Gastrocnemius medialis (tissue), 4 donors: ENCODE measurements at regions not wholly inside any gene's neighbourhood (a gene's known extent, or its start where the extent isn't known, plus 50 kb on each side); places are given as distances from the start of the nearest gene placed in this dataset.

ENCODE experiments used
- ATAC-seq, 2 donors: fragments of 150-250 bp; one replicate each; pipeline ENCODE4 v1.9.1; 2016
- DNase-seq, 2 donors: peaks; one replicate each; pipeline ENCODE4 v3.0.0-alpha.2; 2019
- H3K27ac ChIP-seq, 4 donors: fragments of 200-600 bp; sonication (generic); 1 replicate in 1 of 4; 2 replicates in 3 of 4; pipeline ENCODE4 v1.5.1; 2016 to 2018; ENCODE audit warnings: mild to moderate bottlenecking in 2 of 4, moderate library complexity in 1 of 4
- H3K27me3 ChIP-seq, 3 donors: fragments of 200-600 bp; sonication (generic) in 2 of 3; 1 replicate in 1 of 3; 2 replicates in 2 of 3; pipeline versions ENCODE4 v1.5.1 to v1.6.0; 2016 to 2019; ENCODE audit warnings: mild to moderate bottlenecking in 1 of 3, moderate library complexity in 1 of 3
- H3K36me3 ChIP-seq, 2 donors: fragments of 200-600 bp; sonication (generic) in 1 of 2; one replicate each; pipeline ENCODE4 v1.5.1; 2017 to 2018
- H3K4me1 ChIP-seq, 2 donors: fragments of 200-600 bp; sonication (generic) in 1 of 2; one replicate each; pipeline ENCODE4 v1.5.1; 2016 to 2017; ENCODE audit warnings: mild to moderate bottlenecking in 2 of 2
- H3K4me3 ChIP-seq, 4 donors: fragments of 200-600 bp; sonication (generic) in 3 of 4; 1 replicate in 1 of 4; 2 replicates in 3 of 4; pipeline ENCODE4 v1.5.1; 2016 to 2019; ENCODE audit warnings: mild to moderate bottlenecking in 2 of 4
- H3K9me3 ChIP-seq, 3 donors: fragments of 200-600 bp; sonication (generic) in 2 of 3; 1 replicate in 1 of 3; 2 replicates in 2 of 3; pipeline ENCODE4 v1.5.1; 2016 to 2019
- POLR2A ChIP-seq, 2 donors: fragments of 450-650 bp; IDR thresholded peaks; one replicate each; pipeline ENCODE4 v1.6.1; 2017; ENCODE audit warnings: antibody characterized with exemption in 2 of 2, mild to moderate bottlenecking in 2 of 2, moderate library complexity in 2 of 2
- in situ Hi-C, 4 donors: fragments of 200-750 bp; cut with MboI; loops; one replicate each; pipeline versions ENCODE4 v1.15.0 to v1.8.0; 2017; ENCODE audit warnings: low sequenced_read_pairs in 4 of 4
- intact Hi-C: fragments of 100-400 bp; cut with DNase I; formaldehyde crosslinking; loops from one replicate; pipeline ENCODE4 v1.15.1; 2023; ENCODE audit warnings: low total_unique reads
- TF ChIP-seq, protein P1 (sequence below), 5 experiments: fragments of 450-650 bp in 3 of 5; fragments of 200-600 bp in 2 of 5; sonication (generic) in 2 of 5; IDR thresholded peaks in 4 of 5; conservative IDR thresholded peaks in 1 of 5; 1 replicate in 4 of 5; 2 replicates in 1 of 5; pipeline ENCODE4 v1.5.1; 2016 to 2019; ENCODE audit warnings: antibody characterized with exemption in 5 of 5, mild to moderate bottlenecking in 3 of 5, moderate library complexity in 3 of 5

DNA sequence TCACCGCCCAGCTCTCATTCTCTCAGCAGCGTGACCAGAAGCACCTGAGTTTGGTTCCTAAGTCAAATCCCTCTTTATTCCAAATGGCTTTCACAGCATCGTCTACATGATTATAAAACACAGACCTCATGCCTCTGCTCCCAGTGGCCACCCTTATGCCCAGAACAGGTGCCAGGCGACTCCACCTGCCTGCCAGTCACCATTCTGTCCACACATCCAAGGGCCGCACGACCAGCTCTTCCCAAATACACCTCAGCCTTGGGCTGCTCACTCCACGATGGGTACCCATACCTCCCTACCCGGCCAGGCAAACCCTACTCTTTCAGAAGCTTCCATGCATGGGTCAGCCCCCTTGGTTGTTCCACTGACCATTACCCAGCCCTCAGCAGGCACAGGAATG lies 851.6 kb upstream of the SALL3 start:
- Histone ChIP-seq H3K4me3 (no peak overlapping the region), H3K27ac (no peak overlapping the region), H3K36me3 (no peaks in the 10 kb centered on the region), H3K9me3 (no peaks in the 10 kb centered on the region), H3K27me3 (no peaks in the 10 kb centered on the region), H3K4me1 (no peaks in the 10 kb centered on the region)
- in situ Hi-C loops (loop anchor here in 1 of 4 donors (25.0 kb wide), 1 partner anchor 91 kb away; no protein-coding TSS in a partner anchor), intact Hi-C loops (no loop called here)
- TF ChIP-seq, protein P1, sequence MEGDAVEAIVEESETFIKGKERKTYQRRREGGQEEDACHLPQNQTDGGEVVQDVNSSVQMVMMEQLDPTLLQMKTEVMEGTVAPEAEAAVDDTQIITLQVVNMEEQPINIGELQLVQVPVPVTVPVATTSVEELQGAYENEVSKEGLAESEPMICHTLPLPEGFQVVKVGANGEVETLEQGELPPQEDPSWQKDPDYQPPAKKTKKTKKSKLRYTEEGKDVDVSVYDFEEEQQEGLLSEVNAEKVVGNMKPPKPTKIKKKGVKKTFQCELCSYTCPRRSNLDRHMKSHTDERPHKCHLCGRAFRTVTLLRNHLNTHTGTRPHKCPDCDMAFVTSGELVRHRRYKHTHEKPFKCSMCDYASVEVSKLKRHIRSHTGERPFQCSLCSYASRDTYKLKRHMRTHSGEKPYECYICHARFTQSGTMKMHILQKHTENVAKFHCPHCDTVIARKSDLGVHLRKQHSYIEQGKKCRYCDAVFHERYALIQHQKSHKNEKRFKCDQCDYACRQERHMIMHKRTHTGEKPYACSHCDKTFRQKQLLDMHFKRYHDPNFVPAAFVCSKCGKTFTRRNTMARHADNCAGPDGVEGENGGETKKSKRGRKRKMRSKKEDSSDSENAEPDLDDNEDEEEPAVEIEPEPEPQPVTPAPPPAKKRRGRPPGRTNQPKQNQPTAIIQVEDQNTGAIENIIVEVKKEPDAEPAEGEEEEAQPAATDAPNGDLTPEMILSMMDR (IDR thresholded peaks at IDR 0.05 in 4 of 5, conservative IDR thresholded peaks at IDR 0.05 in 1 of 5) = no peak
- TF ChIP-seq POLR2A (IDR thresholded peaks at IDR 0.05) = no peak
- ATAC-seq (no peak), DNase-seq (no peak)

DNA sequence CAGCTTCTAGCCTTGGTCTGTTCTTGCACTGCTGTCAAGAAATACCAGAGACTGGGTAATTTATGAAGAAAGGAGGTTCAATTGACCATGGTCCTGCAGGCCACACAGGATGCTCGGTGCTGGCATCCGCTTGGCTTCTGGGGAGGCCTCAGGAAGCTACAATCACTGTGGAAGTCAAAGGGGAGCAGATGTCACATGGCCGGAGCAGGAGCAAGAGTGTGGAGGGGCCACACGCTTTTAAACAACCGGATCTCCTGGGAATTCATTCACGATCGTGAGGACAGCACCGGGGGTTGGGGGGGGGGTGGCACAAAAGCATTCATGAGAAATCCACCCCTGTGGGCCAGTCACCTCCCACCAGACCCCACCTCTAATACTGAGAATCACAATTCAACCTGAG lies 850.4 kb upstream of the SALL3 start:
- intact Hi-C loops (no loop called here), in situ Hi-C loops (loop anchor here in 1 of 4 donors (25.0 kb wide), 1 partner anchor 92 kb away; no protein-coding TSS in a partner anchor)
- Histone ChIP-seq H3K9me3 (no peaks in the 10 kb centered on the region), H3K36me3 (no peaks in the 10 kb centered on the region), H3K27ac (no peak overlapping the region), H3K4me3 (no peak overlapping the region), H3K4me1 (no peaks in the 10 kb centered on the region), H3K27me3 (no peaks in the 10 kb centered on the region)
- DNase-seq = no peak
- no peak for ATAC-seq
- no peak for TF ChIP-seq POLR2A (IDR thresholded peaks at IDR 0.05)
- TF ChIP-seq, protein P1 (IDR thresholded peaks at IDR 0.05 in 4 of 5, conservative IDR thresholded peaks at IDR 0.05 in 1 of 5) = no peak

DNA sequence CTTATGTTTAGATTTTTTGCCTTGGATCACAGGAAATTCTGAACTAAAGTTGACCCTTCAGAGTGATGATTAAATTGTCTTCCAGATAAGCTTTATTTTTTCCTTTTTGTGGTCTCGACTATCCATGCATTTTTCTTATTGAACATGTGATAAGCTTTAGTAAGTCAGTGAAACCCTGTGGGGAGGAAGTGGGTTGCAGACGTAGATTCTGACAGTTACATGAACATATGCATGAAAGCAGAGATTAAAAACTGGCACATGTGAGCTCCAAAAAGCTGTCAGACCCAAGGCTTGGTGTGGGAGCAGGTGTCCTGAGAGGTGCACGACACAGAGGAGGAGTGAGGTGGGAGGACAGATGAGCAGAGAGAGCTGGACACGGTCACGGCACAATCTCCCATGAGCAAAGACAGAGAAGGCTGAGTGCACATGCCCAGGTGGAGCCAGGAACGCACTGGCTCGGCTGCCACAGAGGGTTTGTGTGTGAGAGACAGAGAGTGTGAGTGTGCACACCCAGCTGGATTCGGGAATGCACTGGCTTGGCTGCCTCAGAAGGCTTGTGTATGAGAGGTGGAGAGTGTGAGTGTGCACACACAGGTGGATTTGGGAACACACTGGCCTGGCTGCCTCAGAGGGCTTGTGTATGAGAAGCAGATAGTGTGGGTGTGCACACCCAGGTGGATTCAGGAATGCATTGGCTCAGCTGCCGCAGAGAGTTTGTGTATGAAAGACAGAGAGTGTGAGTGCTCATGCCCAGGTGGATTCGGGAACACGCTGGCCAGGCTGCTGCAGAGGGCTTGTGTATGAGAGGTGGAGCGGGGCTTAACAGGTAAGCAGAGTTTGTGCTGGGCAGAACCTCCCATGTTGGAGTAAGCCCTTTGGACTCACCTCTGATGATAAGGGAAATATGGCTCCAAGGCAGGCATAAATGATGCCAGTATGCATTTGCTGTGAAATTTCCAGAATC lies 849.1 kb upstream of the SALL3 start:
- in situ Hi-C loops (loop anchor here in 1 of 4 donors (25.0 kb wide), 1 partner anchor 93 kb away; no protein-coding TSS in a partner anchor), intact Hi-C loops (no loop called here)
- Histone ChIP-seq H3K4me3 (no peak overlapping the region), H3K27ac (no peak overlapping the region), H3K9me3 (no peaks in the 10 kb centered on the region), H3K27me3 (no peaks in the 10 kb centered on the region), H3K4me1 (no peaks in the 10 kb centered on the region), H3K36me3 (no peaks in the 10 kb centered on the region)
- TF ChIP-seq, protein P1 (IDR thresholded peaks at IDR 0.05 in 4 of 5, conservative IDR thresholded peaks at IDR 0.05 in 1 of 5) = no peak
- TF ChIP-seq POLR2A (IDR thresholded peaks at IDR 0.05) = no peak
- no peak for ATAC-seq
- DNase-seq = no peak

DNA sequence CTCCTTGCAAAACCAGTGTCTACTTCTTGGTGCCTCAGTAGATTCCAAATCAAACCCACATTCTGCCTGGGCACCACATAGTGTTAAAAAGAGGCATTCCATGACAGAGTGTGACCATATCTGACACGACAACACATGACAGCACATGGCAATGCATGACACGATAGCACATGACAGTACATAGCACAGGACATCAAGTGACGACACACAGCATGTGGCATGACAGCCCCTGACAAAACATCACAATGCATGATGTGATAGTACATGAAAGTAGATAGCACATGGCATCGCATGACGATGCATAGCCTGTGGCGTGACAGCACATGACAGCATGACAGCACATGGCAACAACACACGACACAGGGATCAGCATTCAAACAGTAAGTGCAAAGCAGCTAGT lies 845.9 kb upstream of the SALL3 start:
- Histone ChIP-seq H3K36me3 (no peaks in the 10 kb centered on the region), H3K27me3 (no peaks in the 10 kb centered on the region), H3K4me1 (no peaks in the 10 kb centered on the region), H3K9me3 (no peaks in the 10 kb centered on the region), H3K27ac (no peak overlapping the region), H3K4me3 (no peak overlapping the region)
- ATAC-seq (no peak), DNase-seq (no peak)
- no peak for TF ChIP-seq POLR2A (IDR thresholded peaks at IDR 0.05)
- TF ChIP-seq, protein P1 (IDR thresholded peaks at IDR 0.05 in 4 of 5, conservative IDR thresholded peaks at IDR 0.05 in 1 of 5) = no peak
- intact Hi-C loops (no loop called here), in situ Hi-C loops (loop anchor here in 1 of 4 donors (25.0 kb wide), 1 partner anchor 96 kb away; no protein-coding TSS in a partner anchor)
